ENCODE measurements at regions not wholly inside any gene's neighbourhood (a gene's known extent, or its start where the extent isn't known, plus 50 kb on each side); places are given as distances from the start of the nearest gene placed in this dataset.

DNA sequence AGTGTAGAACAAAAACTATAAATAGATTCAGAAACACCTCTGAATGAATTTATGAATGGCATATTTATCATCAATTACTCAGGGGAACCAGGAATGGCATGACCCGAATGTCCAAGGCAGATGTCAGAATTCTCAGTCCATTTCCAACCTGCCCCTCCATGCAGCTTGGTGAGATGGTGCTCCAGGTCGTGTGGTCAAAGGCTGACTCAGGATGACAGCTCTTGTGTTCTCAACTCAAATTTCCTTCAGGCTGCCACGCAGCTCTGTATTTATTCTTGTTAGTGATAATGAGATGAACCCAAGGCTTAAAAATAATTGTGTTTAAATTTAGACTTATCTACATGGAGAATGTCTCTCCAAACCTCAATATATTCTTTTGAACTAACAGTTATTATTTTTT lies 146.9 kb downstream of the METTL4 start:
- DNase-seq (ENCODE audit: low spot score): no peak

DNA sequence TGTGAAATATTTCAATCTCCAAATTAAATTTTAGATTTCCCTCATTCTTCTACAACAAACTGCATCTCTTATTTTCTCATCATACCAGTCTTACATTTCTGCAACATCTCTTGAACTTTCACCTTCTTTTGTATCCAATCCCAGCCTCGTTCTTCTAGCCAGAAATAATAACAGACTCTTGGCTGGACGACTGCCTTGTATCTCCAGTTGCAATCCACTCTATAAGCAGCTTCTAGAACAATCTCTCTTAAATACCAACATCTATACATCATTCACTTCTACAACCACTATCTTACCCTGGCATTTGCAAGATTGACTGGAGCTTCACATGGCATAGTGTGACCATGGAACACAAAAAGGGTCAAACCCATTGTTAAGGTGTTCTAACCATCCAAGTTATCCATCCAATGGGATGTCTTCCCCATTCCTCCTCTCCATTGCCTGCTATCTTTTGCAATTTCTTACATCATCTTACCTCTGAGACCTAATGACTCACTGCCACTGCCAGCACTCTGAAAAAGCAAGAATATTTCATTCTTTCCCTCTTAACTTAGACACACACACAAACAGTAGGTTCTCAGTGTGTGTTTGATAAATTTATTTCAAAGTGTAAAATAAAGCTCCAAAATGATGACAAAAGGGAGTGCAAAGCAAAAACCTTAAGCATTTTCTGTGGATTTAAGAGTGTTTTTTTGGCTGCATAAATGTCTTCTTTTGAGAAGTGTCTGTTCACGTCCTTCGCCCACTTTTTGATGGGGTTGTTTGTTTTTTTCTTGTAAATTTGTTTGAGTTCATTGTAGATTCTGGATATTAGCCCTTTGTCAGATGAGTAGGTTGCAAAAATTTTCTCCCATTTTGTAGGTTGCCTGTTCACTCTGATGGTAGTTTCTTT lies 145.6 kb downstream of the METTL4 start:
- DNase-seq (ENCODE audit: low spot score): no peak

DNA sequence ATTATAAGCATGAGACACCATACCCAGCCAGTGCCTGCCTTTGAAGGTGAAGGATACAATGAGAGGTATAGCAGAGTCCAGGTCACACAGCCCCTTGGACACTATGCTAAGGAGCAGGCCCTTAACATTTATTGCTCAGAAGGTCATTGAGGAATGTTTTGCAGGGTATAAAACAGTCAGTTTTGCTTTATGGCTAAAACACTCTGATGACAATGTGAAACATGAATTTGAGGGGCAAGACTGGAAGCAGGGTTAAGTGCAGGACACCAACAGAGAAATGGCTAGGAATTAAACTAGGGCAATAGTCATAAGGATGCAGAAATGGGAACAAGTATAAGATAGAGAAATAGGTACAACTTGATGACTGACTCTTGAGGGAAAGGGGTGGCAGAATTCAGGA lies 141.1 kb downstream of the METTL4 start:
- no peak for DNase-seq (ENCODE audit: low spot score)

DNA sequence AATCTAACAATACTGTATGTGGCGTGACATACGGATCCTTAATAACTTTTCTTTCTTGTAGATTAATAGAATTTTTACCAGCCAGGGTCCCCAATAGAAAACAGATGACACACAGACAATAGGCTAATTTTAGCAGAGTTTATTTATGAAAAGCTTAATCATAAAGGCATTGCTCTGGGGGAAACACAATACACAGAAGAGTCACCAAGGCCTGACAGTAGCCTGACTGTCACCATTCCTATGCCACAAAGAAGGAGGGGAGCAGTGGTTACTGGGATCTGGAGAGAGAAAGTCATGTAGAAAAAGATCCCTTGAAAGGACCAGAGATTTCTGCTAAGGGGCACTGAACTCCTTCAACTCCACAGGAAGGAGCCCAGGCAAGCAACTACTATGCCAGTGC lies 139.5 kb downstream of the METTL4 start:
- DNase-seq (ENCODE audit: low spot score): no peak

DNA sequence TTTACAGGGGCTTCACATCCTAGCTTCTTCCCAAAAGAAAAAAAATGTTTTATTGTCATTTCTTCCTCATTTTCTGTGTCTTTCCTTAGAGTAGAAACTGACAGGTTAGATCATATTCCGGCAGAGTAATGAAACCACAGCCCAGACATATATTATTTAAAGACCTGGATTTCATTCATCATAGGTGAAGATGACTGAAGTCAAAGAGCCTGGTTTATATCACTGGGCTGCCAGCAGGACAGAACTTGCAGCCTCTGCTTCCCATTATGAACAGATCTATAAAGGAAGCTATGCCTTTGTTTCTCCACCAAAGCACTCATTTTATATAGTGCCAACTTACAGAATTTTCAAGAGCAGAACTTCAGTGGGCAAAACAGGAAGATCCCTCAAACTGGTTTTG lies 137.9 kb downstream of the METTL4 start:
- DNase-seq (ENCODE audit: low spot score): no peak

DNA sequence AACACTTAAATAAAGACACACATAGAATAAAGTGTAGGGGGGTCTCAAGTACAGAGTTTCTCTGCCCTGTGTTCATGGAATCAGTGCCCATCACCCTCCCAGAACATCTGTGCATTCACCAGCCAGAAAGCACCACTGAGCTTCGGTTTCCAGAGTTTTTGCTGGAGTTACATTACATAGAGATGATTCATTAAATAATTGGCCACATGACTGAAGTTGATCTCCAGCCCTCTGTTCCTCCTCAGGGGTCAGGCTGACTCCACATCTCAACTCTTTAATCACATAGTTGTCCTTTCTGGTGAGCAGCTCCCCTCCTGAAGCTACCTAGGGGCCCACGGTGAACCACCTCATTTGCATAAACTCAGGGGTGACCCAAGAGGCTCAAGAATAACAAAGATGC lies 129.8 kb downstream of the METTL4 start:
- DNase-seq (ENCODE audit: low spot score): no peak

DNA sequence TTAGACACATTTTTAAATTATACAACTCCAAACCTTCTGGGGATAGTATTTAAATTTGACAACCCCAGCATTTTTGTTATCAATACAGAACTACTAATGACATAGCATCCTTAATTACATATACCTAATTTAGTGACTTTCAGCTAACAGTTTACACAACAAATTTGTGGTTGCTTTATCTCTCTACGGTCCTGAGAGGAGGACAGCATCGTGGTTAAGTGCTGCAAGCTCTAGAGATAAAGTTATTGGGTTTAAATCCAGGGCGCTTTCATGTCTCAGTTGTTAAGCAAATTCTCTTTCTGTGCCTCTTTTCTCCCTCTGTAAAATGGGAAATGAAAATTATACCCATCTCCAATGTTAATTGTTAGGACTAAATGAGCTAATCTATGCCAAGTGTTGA lies 129.3 kb downstream of the METTL4 start:
- no peak for DNase-seq (ENCODE audit: low spot score)

DNA sequence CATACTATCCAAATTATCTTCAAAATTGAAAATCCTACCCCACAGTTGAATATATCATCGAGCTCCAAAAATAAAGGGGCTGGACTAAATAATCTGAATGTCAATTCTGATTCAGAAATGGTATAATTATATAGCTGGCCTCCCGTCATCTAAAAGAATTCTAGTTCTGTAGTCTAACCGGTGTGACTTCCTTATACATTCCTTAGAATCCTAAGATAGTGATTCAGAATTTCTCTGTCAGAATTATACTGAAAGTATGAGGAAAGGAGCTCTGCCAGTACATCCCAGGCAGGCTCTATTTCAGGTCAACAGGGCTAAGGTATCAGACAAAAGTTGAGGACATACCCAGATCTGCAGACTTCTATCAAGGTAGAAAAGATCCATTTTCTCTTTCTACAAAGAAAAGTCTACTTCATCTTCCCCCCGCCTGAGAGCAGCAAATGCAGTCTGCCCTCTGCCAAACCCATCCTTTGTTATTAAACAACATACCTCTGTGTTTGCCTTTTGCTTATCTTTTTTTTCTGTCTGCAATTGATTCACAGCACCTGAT lies 128.5 kb downstream of the METTL4 start:
- no peak for DNase-seq (ENCODE audit: low spot score)

DNA sequence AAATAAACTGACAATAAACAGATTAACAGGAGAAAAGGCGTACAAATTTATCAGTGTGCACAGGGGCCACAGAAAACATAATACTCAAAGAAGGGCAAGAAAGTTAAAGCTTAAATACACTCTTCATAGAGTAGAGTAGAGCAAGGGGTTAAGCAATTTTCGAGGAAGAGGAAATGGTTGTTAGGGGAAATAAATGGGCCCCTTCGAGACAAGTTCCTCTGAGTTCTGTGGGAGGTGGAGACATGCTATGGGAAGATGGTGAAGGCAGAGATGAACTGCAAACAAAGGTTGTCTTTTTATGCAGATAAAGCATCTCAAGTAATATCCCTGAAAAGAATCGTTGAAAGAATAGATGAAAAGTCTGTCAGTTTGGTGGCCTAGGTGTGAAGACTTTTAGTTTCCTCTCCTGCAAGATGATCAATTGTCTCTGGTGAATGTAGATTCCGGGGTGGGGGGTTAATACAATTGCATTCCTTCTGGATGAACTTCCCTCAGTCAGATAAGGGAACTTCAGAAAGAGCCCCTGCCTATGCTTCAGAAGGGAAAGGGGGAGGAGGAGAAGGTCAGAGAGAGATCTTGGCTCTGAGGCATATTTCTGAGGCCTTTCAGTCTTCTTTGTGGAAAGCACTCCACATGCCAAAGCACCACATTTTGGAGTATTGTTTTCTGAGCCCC lies 127.0 kb downstream of the METTL4 start:
- DNase-seq (ENCODE audit: low spot score): no peak

DNA sequence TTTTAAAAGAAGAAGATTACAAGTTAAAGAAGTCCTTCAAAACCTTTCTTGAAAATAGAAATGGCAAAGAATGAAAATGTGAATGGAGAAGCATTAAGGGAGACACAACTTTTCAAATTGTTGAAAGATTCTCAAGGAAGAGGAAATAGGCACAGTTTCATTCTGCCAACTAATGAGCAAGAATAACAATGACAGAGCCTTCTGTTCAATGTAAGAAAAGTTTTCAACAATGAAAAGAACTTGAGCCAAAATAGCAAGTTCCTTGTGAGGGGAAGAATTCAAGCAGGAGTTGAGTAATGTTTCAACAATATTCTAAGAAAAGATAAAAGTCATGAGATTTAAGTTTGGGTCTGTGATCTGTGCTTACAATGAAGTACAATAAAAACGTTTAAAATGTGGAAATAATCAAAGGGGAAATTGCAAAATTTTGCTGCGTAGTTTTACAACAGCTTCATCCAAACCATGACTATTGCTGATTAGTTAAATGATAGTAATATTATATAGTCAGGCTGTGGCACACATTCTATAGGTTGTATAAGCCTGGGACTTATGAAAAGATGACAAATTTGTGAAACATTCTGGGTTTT lies 122.6 kb downstream of the METTL4 start:
- DNase-seq (ENCODE audit: low spot score): no peak

DNA sequence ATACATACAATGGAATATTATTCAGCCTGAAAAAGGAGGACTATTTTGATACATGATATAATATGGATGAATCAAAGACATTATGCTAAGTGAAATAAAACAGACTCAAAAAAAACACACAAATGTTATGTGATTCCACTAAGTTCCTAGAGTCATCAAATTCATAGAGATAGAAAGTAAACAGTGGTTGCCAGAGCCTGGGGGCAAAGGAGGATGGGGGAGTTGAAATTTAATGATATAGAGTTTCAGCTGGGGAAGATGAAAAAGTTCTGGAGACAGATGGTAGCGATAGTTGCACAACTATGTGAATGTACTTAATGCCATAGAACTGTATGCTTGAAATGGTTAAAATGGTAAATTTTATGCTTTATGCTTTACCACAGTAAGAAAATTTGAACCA lies 119.7 kb downstream of the METTL4 start:
- no peak for DNase-seq (ENCODE audit: low spot score)

DNA sequence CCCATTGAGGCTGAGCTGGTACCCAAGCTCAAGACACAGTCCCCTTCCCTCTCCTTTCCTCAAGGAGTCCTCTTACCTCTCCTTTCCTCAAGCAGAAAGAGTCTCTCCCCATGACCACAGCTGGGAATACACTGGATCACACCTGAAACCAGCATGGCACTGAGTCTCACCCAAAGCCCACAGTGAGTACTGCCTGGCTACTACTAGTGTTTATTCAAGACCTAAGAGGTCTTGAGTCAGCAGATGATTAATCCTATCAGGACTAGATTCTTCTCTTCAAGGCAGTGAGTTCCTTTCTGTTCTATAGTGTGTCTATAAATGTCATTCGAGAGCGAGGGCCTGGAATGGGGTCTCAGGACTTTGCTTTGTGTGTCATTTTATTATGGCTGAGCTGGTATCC lies 111.4 kb downstream of the METTL4 start:
- DNase-seq (ENCODE audit: low spot score): no peak

DNA sequence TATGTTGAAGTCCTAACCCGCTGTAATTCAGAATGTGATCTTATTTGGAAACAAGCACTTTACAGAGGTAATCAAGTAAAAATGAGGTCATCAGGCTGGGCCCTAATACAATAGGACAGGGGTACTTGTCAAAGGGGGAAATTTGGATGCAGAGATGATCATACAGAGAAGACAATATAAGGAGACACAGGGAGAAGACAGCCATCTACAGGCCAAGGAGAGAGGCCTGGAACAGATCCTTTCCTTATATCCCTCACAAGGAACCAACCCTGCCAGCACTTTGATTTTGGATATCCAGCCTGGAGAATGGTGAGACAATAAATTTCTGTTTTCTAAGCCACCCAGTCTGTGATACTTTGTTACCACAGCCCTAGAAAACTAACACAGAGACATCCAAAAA lies 104.3 kb downstream of the METTL4 start:
- no peak for DNase-seq (ENCODE audit: low spot score)

DNA sequence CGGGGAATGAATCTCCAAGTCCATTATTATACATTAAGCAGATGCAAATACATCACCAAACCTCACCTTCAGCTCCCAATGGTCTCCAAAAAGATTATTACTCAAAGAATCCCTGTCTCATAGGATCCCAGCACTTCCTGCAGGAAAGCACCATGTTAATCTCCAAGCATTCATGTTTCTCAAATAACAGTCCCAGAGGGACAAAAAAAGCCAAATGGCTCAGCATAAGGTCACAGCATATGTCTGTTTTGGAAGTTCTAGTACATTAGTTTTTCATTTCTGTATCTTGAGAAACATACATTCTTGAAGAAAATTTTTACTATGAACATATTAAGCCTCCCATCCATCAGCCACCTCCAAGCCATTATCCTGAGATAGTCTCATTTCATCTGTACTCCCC lies 103.3 kb downstream of the METTL4 start:
- no peak for DNase-seq (ENCODE audit: low spot score)

DNA sequence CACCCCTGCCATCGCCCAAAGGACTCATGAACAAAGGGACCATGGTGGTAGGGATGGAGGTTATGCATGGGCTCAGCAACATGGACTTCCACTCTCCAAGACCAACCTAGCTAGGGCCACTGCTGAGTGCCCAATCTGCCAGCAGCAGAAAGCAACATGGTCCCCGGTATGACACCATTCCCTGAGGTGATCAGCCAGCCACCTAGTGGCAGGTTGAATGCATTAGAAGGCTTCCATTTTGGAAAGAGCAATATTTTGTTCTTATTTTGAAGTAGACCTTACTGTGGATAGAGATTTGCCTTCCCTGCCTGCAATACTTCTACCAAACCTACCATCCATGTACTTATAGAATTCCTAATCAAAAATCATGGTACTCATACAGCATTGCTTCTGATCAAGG lies 99.8 kb downstream of the METTL4 start:
- DNase-seq (ENCODE audit: low spot score): no peak

DNA sequence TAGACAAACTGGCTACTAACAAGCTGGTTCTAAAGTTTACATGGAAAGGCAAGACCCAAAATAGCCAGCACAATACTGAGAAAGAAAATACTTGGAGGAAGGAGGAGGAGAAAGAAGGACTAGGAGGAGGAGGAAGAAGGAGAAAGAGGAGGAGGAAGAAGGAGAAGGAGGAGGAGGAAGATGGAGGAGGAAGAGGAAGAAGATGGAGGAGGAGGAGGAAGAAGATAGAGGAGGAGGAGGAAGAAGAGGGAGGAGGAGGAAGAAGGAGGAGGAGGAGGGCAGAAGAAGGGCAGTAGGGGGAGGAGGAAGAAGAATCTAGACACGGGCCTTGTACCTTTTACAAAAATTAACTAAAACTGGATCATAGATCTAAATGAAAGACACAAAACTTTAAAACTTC lies 92.6 kb downstream of the METTL4 start:
- DNase-seq (ENCODE audit: low spot score): no peak

DNA sequence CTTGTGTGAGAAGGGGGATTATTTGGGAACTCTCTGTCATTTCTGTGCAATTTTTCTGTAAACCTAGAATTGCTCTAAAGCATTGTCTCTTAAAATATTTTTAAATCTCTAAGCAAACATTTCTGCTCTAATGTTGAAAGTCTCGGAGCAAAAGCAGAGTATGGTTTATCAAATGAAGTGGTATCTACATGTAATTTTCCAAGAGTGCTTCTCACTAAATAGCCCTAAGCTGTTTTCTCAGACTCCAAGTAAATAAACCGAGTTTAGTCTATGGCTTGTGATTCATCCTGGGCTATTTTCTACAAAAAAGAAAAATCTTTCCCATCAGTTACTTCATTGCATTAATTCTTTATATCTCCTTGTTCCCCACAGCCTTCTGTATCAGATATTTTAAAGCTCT lies 90.8 kb downstream of the METTL4 start:
- no peak for DNase-seq (ENCODE audit: low spot score)

DNA sequence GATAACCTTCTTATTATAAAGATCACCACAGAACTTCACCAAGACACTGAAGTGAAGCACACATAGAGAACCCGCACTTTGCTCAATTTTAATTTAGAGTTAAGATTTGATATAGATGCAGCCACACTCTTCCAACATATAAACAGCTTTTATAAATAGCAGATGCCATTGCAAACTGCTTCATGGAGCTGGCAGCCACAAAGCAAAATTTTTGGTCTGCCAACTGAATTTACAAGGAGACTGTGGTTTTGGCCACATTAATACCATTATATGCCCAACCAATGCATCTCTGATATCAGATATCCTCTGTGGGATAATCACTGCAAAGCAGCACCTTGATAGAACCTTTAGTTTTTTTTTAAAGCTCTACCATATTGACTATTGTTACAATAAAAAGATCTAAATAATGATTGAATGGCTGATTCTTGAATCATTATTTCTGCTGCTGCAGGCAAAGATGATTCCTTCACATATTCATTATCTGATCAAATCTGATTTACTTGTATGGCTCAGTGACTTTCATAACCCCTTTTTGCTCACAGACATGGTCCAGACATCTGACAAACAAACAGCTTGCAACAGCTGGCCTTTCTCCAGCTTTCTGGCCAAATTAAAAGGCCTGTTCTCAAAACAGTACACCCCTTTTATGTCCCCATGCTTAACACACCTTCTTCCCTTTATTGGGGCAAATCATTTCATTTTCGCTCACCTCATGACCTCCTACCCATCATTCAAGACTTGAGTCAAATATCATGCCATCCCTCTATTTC lies 88.4 kb downstream of the METTL4 start:
- no peak for DNase-seq (ENCODE audit: low spot score)

DNA sequence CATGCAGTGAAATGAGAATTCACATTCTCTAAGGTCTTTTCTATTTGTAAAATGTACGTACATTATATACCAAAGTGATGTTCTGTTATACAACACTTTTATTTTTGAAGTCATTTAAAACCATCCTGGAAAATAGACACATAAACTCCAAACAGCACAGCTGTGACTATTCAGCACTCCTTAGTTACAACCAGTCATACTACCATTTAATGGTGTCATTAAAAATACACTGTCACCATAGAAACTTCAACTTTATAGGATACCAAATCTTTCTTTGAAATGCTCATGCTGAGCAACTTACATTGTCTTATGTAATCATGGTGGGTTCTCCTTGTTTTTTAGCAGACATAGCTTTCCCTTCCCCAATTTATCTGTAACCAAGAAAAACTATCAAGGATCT lies 85.3 kb downstream of the METTL4 start:
- DNase-seq (ENCODE audit: low spot score): no peak

DNA sequence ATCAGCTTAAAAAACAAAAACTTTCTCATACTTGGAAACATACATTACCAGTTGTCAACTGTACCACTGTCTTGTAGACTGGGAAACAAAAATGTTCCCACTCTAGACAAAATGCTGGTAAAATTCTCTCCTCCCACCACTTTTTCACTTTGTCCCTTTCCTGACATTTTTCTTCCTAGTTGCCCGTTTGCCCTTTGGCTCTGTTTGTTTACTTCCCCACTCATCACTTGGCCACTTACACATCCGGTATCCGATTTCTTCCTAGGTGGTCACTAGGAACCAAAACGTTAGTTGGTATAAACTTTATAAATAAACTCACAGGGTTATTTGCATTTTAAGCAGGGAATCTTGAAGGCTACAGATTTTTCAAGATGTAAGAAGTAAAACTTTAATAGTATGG lies 84.9 kb downstream of the METTL4 start:
- DNase-seq (ENCODE audit: low spot score): no peak
